ENCODE measurements at regions not wholly inside any gene's neighbourhood (a gene's known extent, or its start where the extent isn't known, plus 50 kb on each side); places are given as distances from the start of the nearest gene placed in this dataset.

GRCh38 chr19:31461814-31462539 is 112.7 kb upstream of the TSHZ3 start:
- Histone ChIP-seq H3K4me3 (no peak overlapping the region), H3K9ac (ENCODE audit: insufficient read depth in 1 of 2, low read length in 2 of 2) (no peak overlapping the region), H3K9me3 (ENCODE audit: control insufficient read depth in 4 of 4, insufficient read depth in 3 of 4, low read length in 3 of 4) (peaks cover 0 to 2% (median under 1%) of the 10 kb centered on the region in 4 donors), H3K36me3 (ENCODE audit: control insufficient read depth in 4 of 4, insufficient read depth in 4 of 4, low read length in 4 of 4) (no peaks in the 10 kb centered on the region), H3K27me3 (ENCODE audit: control insufficient read depth in 3 of 3, insufficient read depth in 3 of 3, low read length in 2 of 3) (no peaks in the 10 kb centered on the region), H3K27ac (ENCODE audit: low read depth in 1 of 2, low read length in 1 of 2) (no peak overlapping the region), H3K4me1 (ENCODE audit: control insufficient read depth in 5 of 5, insufficient read depth in 5 of 5, low read length in 5 of 5) (no peaks in the 10 kb centered on the region)
- TF ChIP-seq CTCF (IDR thresholded peaks at IDR 0.05; ENCODE audit: control extremely low read depth, extremely low read depth) = no peak
- 90 to 96% methylated on average over 3 of the region's 3 CpGs for WGBS, 2 donors
- DNase-seq = no peak
- no peak for ATAC-seq (ENCODE audit: insufficient read depth, low FRiP score)

- Histone ChIP-seq H3K9me3 (ENCODE audit: control insufficient read depth in 4 of 4, insufficient read depth in 3 of 4, low read length in 3 of 4) (peaks cover 0 to 2% (median 0%) of the 10 kb centered on the region in 4 donors), H3K4me1 (ENCODE audit: control insufficient read depth in 5 of 5, insufficient read depth in 5 of 5, low read length in 5 of 5) (no peaks in the 10 kb centered on the region), H3K36me3 (ENCODE audit: control insufficient read depth in 4 of 4, insufficient read depth in 4 of 4, low read length in 4 of 4) (no peaks in the 10 kb centered on the region), H3K4me3 (no peak overlapping the region), H3K27ac (ENCODE audit: low read depth in 1 of 2, low read length in 1 of 2) (no peak overlapping the region), H3K27me3 (ENCODE audit: control insufficient read depth in 3 of 3, insufficient read depth in 3 of 3, low read length in 2 of 3) (no peaks in the 10 kb centered on the region), H3K9ac (ENCODE audit: insufficient read depth in 1 of 2, low read length in 2 of 2) (no peak overlapping the region)
- 67 to 72% methylated on average over 10 of the region's 10 CpGs for WGBS, 2 donors
- DNase-seq (no peak), ATAC-seq (ENCODE audit: insufficient read depth, low FRiP score) (no peak)
- TF ChIP-seq CTCF (IDR thresholded peaks at IDR 0.05; ENCODE audit: control extremely low read depth, extremely low read depth) = no peak
These were observed 121.1 kb upstream of the TSHZ3 start for GRCh38 chr19:31470229-31470939.

DNA sequence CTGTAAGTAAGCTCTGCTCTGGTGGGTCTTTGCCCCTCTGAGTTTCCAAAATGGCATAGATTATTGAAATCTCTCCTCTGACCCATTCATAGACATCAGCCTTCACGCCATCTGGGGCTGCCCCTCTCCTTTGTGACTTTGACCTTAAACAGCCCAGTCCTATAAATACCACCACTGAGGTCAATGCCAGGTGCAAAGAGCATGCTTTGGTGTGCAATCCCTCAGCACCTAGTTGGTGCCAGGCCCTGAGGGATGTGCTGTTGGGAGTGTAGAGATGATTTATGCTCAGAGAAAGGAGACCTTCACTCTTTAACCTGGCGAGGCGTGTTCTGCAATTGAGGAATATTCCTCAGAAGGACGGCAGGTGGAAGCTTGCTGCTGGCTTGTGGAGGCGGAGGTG is 121.7 kb upstream of the TSHZ3 start:
- Histone ChIP-seq H3K4me1 (ENCODE audit: control insufficient read depth in 5 of 5, insufficient read depth in 5 of 5, low read length in 5 of 5) (no peaks in the 10 kb centered on the region), H3K9ac (ENCODE audit: insufficient read depth in 1 of 2, low read length in 2 of 2) (no peak overlapping the region), H3K36me3 (ENCODE audit: control insufficient read depth in 4 of 4, insufficient read depth in 4 of 4, low read length in 4 of 4) (no peaks in the 10 kb centered on the region), H3K27ac (ENCODE audit: low read depth in 1 of 2, low read length in 1 of 2) (no peak overlapping the region), H3K4me3 (no peak overlapping the region), H3K9me3 (ENCODE audit: control insufficient read depth in 4 of 4, insufficient read depth in 3 of 4, low read length in 3 of 4) (no peaks in the 10 kb centered on the region), H3K27me3 (ENCODE audit: control insufficient read depth in 3 of 3, insufficient read depth in 3 of 3, low read length in 2 of 3) (no peaks in the 10 kb centered on the region)
- 81 to 91% methylated on average over 5 of the region's 5 CpGs for WGBS, 2 donors
- ATAC-seq (ENCODE audit: insufficient read depth, low FRiP score) (no peak), DNase-seq (no peak)
- no peak for TF ChIP-seq CTCF (IDR thresholded peaks at IDR 0.05; ENCODE audit: control extremely low read depth, extremely low read depth)

Measured in lung (tissue), 11 donors.